Osteocyte (in vitro differentiated cells): ENCODE measurements at regions not wholly inside any gene's neighbourhood (a gene's known extent, or its start where the extent isn't known, plus 50 kb on each side); places are given as distances from the start of the nearest gene placed in this dataset.

Experiments
- DNase-seq: peaks from one replicate; pipeline ENCODE4 v3.0.0; 2021; ENCODE audit warnings: mixed read lengths; ENCODE audit not compliant: unreplicated experiment; ENCODE audit errors: extremely low spot score
- H3K27ac Mint-ChIP-seq: one replicate; pipeline ENCODE4 v1.8.0; 2021; ENCODE audit warnings: mild to moderate bottlenecking, mixed read lengths; ENCODE audit not compliant: unreplicated experiment
- H3K27me3 Mint-ChIP-seq: one replicate; pipeline ENCODE4 v1.8.0; 2021; ENCODE audit warnings: mixed read lengths; ENCODE audit not compliant: unreplicated experiment
- H3K36me3 Mint-ChIP-seq: one replicate; pipeline ENCODE4 v1.8.0; 2021; ENCODE audit warnings: mixed read lengths; ENCODE audit not compliant: unreplicated experiment
- H3K4me1 Mint-ChIP-seq: one replicate; pipeline ENCODE4 v1.8.0; 2021; ENCODE audit warnings: mixed read lengths; ENCODE audit not compliant: unreplicated experiment
- H3K4me3 Mint-ChIP-seq: one replicate; pipeline ENCODE4 v1.8.0; 2021; ENCODE audit warnings: mild to moderate bottlenecking, moderate library complexity, mixed read lengths; ENCODE audit not compliant: unreplicated experiment
- H3K9me3 Mint-ChIP-seq: one replicate; pipeline ENCODE4 v1.8.0; 2021; ENCODE audit warnings: mixed read lengths; ENCODE audit not compliant: unreplicated experiment
- TF ChIP-seq, protein P1 (sequence below): fragments of 200-600 bp; sonication (generic); IDR thresholded peaks from 2 replicates; pipeline ENCODE4 v1.5.0; 2021; ENCODE audit warnings: antibody characterized with exemption, mild to moderate bottlenecking, moderate library complexity

DNA sequence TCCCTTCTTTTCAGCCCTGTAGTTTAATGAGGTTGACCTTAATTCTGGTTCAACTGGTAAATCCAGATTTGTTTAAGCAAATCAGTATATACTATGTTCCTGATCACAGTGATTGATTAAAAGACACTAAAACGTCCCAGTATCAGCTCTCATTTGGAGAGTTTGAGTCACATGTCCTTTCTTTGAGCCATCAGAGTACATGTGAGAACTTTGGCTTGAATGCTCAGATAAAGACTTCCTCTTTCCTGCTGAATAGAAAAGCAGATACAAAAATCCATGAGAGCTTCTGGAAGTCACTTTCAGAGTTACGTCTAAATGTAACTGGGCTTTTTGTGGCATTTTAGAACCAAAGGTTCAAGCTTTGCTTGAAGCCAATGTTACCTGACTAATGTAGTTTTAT, 341.8 kb upstream of the SATB1 start:
- Mint-ChIP-seq H3K9me3 (no peaks in the 10 kb centered on the region), H3K36me3 (no peaks in the 10 kb centered on the region), H3K27ac (no peak overlapping the region), H3K4me1 (no peaks in the 10 kb centered on the region), H3K4me3 (no peak overlapping the region), H3K27me3 (no peaks in the 10 kb centered on the region)
- TF ChIP-seq, protein P1, sequence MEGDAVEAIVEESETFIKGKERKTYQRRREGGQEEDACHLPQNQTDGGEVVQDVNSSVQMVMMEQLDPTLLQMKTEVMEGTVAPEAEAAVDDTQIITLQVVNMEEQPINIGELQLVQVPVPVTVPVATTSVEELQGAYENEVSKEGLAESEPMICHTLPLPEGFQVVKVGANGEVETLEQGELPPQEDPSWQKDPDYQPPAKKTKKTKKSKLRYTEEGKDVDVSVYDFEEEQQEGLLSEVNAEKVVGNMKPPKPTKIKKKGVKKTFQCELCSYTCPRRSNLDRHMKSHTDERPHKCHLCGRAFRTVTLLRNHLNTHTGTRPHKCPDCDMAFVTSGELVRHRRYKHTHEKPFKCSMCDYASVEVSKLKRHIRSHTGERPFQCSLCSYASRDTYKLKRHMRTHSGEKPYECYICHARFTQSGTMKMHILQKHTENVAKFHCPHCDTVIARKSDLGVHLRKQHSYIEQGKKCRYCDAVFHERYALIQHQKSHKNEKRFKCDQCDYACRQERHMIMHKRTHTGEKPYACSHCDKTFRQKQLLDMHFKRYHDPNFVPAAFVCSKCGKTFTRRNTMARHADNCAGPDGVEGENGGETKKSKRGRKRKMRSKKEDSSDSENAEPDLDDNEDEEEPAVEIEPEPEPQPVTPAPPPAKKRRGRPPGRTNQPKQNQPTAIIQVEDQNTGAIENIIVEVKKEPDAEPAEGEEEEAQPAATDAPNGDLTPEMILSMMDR, result no peak
- no peak for DNase-seq

DNA sequence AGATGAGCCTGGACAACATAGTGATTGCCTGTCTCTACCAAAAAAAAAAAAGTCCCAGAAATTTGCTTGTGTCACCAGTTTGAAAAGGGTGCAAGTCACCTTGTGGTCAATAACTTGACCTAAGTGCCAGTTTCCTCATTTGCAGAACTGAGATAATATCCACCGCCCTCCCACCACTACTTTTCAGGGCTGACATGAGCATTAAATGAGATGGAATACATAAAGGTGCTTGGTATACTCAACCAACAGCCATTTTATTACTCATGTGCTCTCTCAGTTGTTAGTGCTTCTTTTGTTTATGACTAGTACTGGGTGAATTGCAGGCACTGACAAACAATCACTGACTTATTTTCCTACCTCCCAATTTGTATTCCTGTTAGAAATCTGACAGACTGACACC, 340.5 kb upstream of the SATB1 start:
- Mint-ChIP-seq H3K27me3 (no peaks in the 10 kb centered on the region), H3K4me3 (no peak overlapping the region), H3K36me3 (no peaks in the 10 kb centered on the region), H3K27ac (no peak overlapping the region), H3K9me3 (no peaks in the 10 kb centered on the region), H3K4me1 (no peaks in the 10 kb centered on the region)
- DNase-seq, result no peak
- TF ChIP-seq, protein P1, result no peak

DNA sequence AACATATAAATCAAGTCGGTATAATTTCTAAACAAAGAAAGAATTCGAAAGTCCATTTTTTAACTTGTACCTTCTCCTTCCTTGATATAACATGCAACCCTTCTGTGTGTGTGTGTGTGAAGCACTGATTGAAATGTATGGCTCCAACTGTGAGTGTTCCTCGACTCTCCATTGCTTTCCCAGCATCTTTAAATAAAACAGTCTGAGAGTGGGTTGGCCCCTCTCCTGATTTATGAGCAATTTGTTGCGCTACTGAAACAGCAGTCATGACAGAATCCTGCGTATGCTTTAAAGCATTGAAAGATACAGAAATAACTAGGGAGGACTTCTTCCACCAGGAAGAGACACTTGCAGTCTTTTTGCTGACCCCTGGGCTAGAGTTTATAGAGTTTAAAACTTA, 340.0 kb upstream of the SATB1 start:
- H3K4me3 Mint-ChIP-seq, result no peak overlapping the region
- H3K36me3 Mint-ChIP-seq, result no peaks in the 10 kb centered on the region
- H3K27me3 Mint-ChIP-seq, result no peaks in the 10 kb centered on the region
- H3K9me3 Mint-ChIP-seq, result no peaks in the 10 kb centered on the region
- no peak overlapping the region for H3K27ac Mint-ChIP-seq
- H3K4me1 Mint-ChIP-seq, result no peaks in the 10 kb centered on the region
- TF ChIP-seq, protein P1, result no peak
- DNase-seq, result no peak

DNA sequence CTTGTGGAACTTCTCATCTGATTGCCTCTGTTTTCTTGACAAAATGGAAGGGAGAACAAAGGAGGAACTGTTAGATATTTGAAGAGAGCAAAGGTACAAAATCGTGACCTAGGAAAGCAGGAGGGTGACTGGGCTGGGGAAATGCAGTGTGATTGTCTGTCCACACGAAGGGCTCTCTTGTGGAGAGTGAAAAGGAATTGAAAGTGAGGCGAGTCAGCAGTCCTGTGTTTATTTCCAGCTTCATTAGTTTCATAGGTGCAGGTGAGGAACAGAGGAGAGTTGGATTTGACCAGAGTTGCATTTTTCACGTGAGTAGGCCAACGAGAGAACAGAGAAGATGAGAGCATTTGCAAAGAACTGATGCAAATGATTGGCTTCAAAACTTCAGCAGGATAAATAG, 336.4 kb upstream of the SATB1 start:
- no peak overlapping the region for H3K27ac Mint-ChIP-seq
- no peaks in the 10 kb centered on the region for H3K9me3 Mint-ChIP-seq
- H3K27me3 Mint-ChIP-seq, result no peaks in the 10 kb centered on the region
- H3K4me1 Mint-ChIP-seq, result no peaks in the 10 kb centered on the region
- H3K36me3 Mint-ChIP-seq, result no peaks in the 10 kb centered on the region
- TF ChIP-seq, protein P1, result no peak
- DNase-seq, result no peak
- no peak overlapping the region for H3K4me3 Mint-ChIP-seq

DNA sequence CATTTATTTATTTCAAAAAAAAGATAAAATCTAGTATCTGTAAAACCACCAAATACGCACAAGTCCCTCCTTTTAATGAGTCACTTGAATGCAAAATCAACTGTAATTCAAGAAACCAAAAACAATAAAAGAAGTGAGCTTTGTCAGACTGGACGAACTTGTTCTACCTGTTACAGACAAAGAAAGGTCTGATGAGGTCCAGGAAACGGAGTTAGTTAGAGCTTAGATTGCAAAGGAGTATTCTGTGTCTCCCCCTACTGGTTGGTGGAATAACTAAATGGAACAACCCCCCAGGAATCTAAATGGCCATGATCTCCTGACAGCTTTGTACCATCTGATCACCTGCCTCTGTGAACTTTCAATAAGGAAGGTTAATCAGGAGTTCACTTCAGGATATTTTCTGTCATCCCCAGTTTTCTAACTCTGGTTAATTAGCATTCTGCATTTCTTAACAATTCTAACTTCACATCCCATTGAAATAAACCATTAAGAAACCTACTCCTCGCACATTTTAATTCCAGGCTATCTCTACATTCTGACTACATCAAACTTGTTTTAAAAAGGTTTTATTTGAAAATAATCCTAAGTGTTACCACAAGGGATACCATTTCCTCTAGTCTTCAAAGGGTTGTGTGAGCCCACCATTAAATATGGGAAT, 333.0 kb upstream of the SATB1 start:
- Mint-ChIP-seq H3K9me3 (no peaks in the 10 kb centered on the region), H3K4me3 (no peak overlapping the region), H3K4me1 (no peaks in the 10 kb centered on the region), H3K27me3 (no peaks in the 10 kb centered on the region), H3K27ac (no peak overlapping the region), H3K36me3 (no peaks in the 10 kb centered on the region)
- TF ChIP-seq, protein P1, result peak; percentile 43
- no peak for DNase-seq
